ENCODE measurements at regions not wholly inside any gene's neighbourhood (a gene's known extent, or its start where the extent isn't known, plus 50 kb on each side); places are given as distances from the start of the nearest gene placed in this dataset.

- TF ChIP-seq ZFP30 (CRISPR knock-in tag; IDR thresholded peaks at IDR 0.05) (no peak), ZNF8 (CRISPR knock-in tag; IDR thresholded peaks at IDR 0.05) (no peak), ESRRG (CRISPR knock-in tag; IDR thresholded peaks at IDR 0.05) (no peak), GLIS3 (CRISPR knock-in tag; IDR thresholded peaks at IDR 0.05) (no peak), ZFP3 (CRISPR knock-in tag; IDR thresholded peaks at IDR 0.05) (no peak), ISL1 (CRISPR knock-in tag; IDR thresholded peaks at IDR 0.05) (no peak), RARB (CRISPR knock-in tag; IDR thresholded peaks at IDR 0.05) (no peak), TOX (CRISPR knock-in tag; IDR thresholded peaks at IDR 0.05; ENCODE audit: borderline replicate concordance) (no peak), OSR1 (CRISPR knock-in tag; IDR thresholded peaks at IDR 0.05) (no peak), TSHZ2 (CRISPR knock-in tag; IDR thresholded peaks at IDR 0.05) (no peak), PATZ1 (CRISPR knock-in tag; IDR thresholded peaks at IDR 0.05; ENCODE audit: borderline replicate concordance) (no peak), CSDC2 (CRISPR knock-in tag; IDR thresholded peaks at IDR 0.05) (no peak), CSRNP3 (CRISPR knock-in tag; IDR thresholded peaks at IDR 0.05) (no peak), ARNTL (CRISPR knock-in tag; IDR thresholded peaks at IDR 0.05; ENCODE audit: borderline replicate concordance, low read depth) (no peak), TCF4 (CRISPR knock-in tag; IDR thresholded peaks at IDR 0.05; ENCODE audit: borderline replicate concordance) (no peak), BACH2 (CRISPR knock-in tag; IDR thresholded peaks at IDR 0.05; ENCODE audit: borderline replicate concordance) (no peak), ZNF70 (CRISPR knock-in tag; IDR thresholded peaks at IDR 0.05) (no peak), PPARA (CRISPR knock-in tag; IDR thresholded peaks at IDR 0.05; ENCODE audit: borderline replicate concordance) (no peak), POU6F1 (CRISPR knock-in tag; IDR thresholded peaks at IDR 0.05; ENCODE audit: borderline replicate concordance, low read depth) (no peak), ZNF565 (CRISPR knock-in tag; conservative IDR thresholded peaks at IDR 0.05; ENCODE audit: low read depth) (no peak)
- ATAC-seq: no peak
Measured at GRCh38 chr6:166767230-166767629, 140.2 kb upstream of the RPS6KA2 start.

- ATAC-seq: no peak
- TF ChIP-seq SNAI2 (CRISPR knock-in tag; IDR thresholded peaks at IDR 0.05): no peak
- TF ChIP-seq GLIS3 (CRISPR knock-in tag; IDR thresholded peaks at IDR 0.05): no peak
- no peak for TF ChIP-seq TOX (CRISPR knock-in tag; IDR thresholded peaks at IDR 0.05; ENCODE audit: borderline replicate concordance)
- no peak for TF ChIP-seq CSRNP3 (CRISPR knock-in tag; IDR thresholded peaks at IDR 0.05)
- no peak for TF ChIP-seq ZNF70 (CRISPR knock-in tag; IDR thresholded peaks at IDR 0.05)
- TF ChIP-seq ZFP3 (CRISPR knock-in tag; IDR thresholded peaks at IDR 0.05): no peak
Measured at GRCh38 chr6:166766769-166767168, 139.7 kb upstream of the RPS6KA2 start.

- no peak for ATAC-seq
Measured at GRCh38 chr6:166765234-166765541, 138.1 kb upstream of the RPS6KA2 start.

More at GRCh38 chr6:166765234-166765541, 138.1 kb upstream of the RPS6KA2 start:
- no peak for TF ChIP-seq BACH2 (CRISPR knock-in tag; IDR thresholded peaks at IDR 0.05; ENCODE audit: borderline replicate concordance)
- TF ChIP-seq ARNTL (CRISPR knock-in tag; IDR thresholded peaks at IDR 0.05; ENCODE audit: borderline replicate concordance, low read depth): no peak
- no peak for TF ChIP-seq ZNF565 (CRISPR knock-in tag; conservative IDR thresholded peaks at IDR 0.05; ENCODE audit: low read depth)
- no peak for TF ChIP-seq TCF4 (CRISPR knock-in tag; IDR thresholded peaks at IDR 0.05; ENCODE audit: borderline replicate concordance)
- TF ChIP-seq POU6F1 (CRISPR knock-in tag; IDR thresholded peaks at IDR 0.05; ENCODE audit: borderline replicate concordance, low read depth): no peak
- no peak for TF ChIP-seq CSRNP3 (CRISPR knock-in tag; IDR thresholded peaks at IDR 0.05)
- TF ChIP-seq ZFP30 (CRISPR knock-in tag; IDR thresholded peaks at IDR 0.05): no peak
- no peak for TF ChIP-seq CSDC2 (CRISPR knock-in tag; IDR thresholded peaks at IDR 0.05)
- TF ChIP-seq RARB (CRISPR knock-in tag; IDR thresholded peaks at IDR 0.05): no peak
- TF ChIP-seq GLIS3 (CRISPR knock-in tag; IDR thresholded peaks at IDR 0.05): no peak

Data from SK-N-SH treated with all-trans-retinoic acid at 6 μM for 48 hours (cell line).